Mesodermal cell (in vitro differentiated cells): ENCODE measurements at regions not wholly inside any gene's neighbourhood (a gene's known extent, or its start where the extent isn't known, plus 50 kb on each side); places are given as distances from the start of the nearest gene placed in this dataset.

Experiments
- H3K27ac ChIP-seq: 2 replicates; pipeline ENCODE4 v1.7.0; 2013; ENCODE audit warnings: mild to moderate bottlenecking, low read depth, low read length, moderate library complexity; ENCODE audit not compliant: severe bottlenecking
- H3K36me3 ChIP-seq: 2 replicates; pipeline ENCODE4 v1.7.1; 2013; ENCODE audit warnings: mild to moderate bottlenecking, low read length, moderate library complexity; ENCODE audit not compliant: control insufficient read depth, insufficient read depth
- H3K4me1 ChIP-seq: one replicate; pipeline ENCODE4 v1.7.1; 2013; ENCODE audit warnings: mild to moderate bottlenecking, low read length; ENCODE audit not compliant: insufficient read depth, control insufficient read depth, poor library complexity, severe bottlenecking
- H3K4me3 ChIP-seq: 2 replicates; pipeline ENCODE4 v1.7.0; 2013; ENCODE audit warnings: low read length, control low read depth, mild to moderate bottlenecking; ENCODE audit not compliant: insufficient read depth, poor library complexity, severe bottlenecking; ENCODE audit errors: extremely low read depth
- H3K9me3 ChIP-seq: 2 replicates; pipeline ENCODE4 v1.7.1; 2013; ENCODE audit warnings: mild to moderate bottlenecking, low read length, moderate library complexity; ENCODE audit not compliant: control insufficient read depth
- WGBS, 2 experiments: methylation state at CpG; one replicate each; pipeline ENCODE4 v1.1.5; 2013; ENCODE audit warnings: missing lambda C conversion rate in 2 of 2; ENCODE audit not compliant: insufficient coverage in 2 of 2; 5-methylcytosine and 5-hydroxymethylcytosine counted together

DNA sequence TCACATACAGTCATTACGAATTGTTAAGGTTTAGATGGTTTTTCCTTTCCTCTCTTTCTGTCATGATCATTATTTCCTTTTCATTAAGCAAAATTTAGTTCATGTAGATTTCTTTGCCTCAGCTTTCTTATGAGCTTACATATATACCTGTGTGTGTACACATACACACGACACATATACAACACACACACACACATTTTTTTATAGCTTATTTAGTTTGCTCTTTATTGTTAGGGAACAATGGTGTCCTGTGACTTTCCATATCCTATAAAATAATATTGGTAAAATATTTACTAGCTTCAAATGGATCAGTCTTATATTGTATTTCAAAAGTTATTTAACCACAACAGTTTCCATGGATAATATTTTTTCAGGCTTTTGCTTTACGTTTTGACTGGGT lies 840.7 kb downstream of the PCDH18 start:
- H3K27ac ChIP-seq = no peak overlapping the region
- H3K4me1 ChIP-seq = peaks cover 12% of the 10 kb centered on the region
- H3K4me3 ChIP-seq = no peak overlapping the region
- no peaks in the 10 kb centered on the region for H3K9me3 ChIP-seq
- 100% methylated on average over 1 of the region's 3 CpGs; no CpG with 5 or more reads in 1 of the 2 experiments for WGBS, 2 experiments
- H3K36me3 ChIP-seq = no peaks in the 10 kb centered on the region

DNA sequence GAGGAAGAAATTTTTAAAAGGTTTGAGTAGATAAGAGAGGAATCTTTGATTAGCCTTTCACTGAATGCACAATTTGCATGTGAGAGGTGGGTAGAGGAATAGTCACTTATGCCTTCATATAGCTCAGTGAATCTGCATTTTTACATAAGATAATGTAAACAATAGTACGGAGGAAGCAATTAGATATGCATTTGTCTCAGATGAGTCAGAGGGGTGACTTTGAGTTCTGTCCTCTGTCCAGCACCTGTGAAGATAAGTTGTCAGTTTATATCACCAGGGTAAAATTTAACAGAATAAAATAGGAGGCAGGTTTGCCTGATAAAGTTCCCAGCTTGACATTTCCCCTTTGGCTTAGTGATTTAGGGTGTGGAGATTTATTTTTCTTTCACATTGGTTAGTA lies 841.9 kb downstream of the PCDH18 start:
- Histone ChIP-seq H3K27ac (no peak overlapping the region), H3K36me3 (no peaks in the 10 kb centered on the region), H3K9me3 (no peaks in the 10 kb centered on the region), H3K4me3 (no peak overlapping the region), H3K4me1 (peaks cover 12% of the 10 kb centered on the region)
- WGBS, 2 experiments = no CpG with 5 or more reads among the region's 1 CpG

- peaks cover 15% of the 10 kb centered on the region for H3K4me1 ChIP-seq
- no peaks in the 10 kb centered on the region for H3K36me3 ChIP-seq
- no peak overlapping the region for H3K27ac ChIP-seq
- 76 to 79% methylated on average over 1 to 2 of the region's 2 CpGs for WGBS, 2 experiments
- H3K9me3 ChIP-seq = no peaks in the 10 kb centered on the region
- H3K4me3 ChIP-seq = no peak overlapping the region
These were observed 844.7 kb downstream of the PCDH18 start for GRCh38 chr4:136687596-136687995.

DNA sequence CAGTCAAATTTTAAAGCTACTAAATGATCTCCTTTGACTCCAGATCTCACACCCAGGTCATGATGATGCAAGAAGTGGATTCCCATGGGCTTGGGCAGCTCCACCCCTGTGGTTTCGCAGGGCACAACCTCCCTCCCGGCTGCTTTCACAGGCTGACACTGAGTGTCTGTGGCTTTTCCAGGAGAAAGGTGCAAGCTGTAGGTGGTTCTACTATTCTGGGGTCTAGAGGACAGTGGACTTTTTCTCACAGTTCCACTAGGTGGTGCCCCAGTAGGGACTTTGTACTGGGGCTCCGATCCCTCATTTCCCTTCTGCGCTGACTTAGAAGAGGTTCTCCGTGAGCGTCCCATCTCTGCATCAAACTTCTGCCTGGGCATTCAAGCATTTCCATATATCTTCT lies 845.2 kb downstream of the PCDH18 start:
- 81 to 83% methylated on average over 5 to 6 of the region's 6 CpGs for WGBS, 2 experiments
- Histone ChIP-seq H3K4me1 (peaks cover 15% of the 10 kb centered on the region), H3K27ac (no peak overlapping the region), H3K4me3 (no peak overlapping the region), H3K36me3 (no peaks in the 10 kb centered on the region), H3K9me3 (no peaks in the 10 kb centered on the region)

- Histone ChIP-seq H3K4me3 (no peak overlapping the region), H3K9me3 (no peaks in the 10 kb centered on the region), H3K36me3 (no peaks in the 10 kb centered on the region), H3K4me1 (peaks cover 3% of the 10 kb centered on the region), H3K27ac (no peak overlapping the region)
- WGBS, 2 experiments = 100% methylated on average over 1 of the region's 1 CpG; no CpG with 5 or more reads in 1 of the 2 experiments
These were observed 851.5 kb downstream of the PCDH18 start for GRCh38 chr4:136680761-136681160.

- Histone ChIP-seq H3K4me3 (no peak overlapping the region), H3K9me3 (no peaks in the 10 kb centered on the region), H3K36me3 (no peaks in the 10 kb centered on the region), H3K27ac (no peak overlapping the region), H3K4me1 (peaks cover 3% of the 10 kb centered on the region)
- 75 to 83% methylated on average over 1 of the region's 1 CpG for WGBS, 2 experiments
These were observed 852.0 kb downstream of the PCDH18 start for GRCh38 chr4:136680271-136680670.

- whole genome bisulfite sequencing, 2 experiments = 80 to 100% methylated on average over 1 of the region's 2 CpGs
- H3K36me3 ChIP-seq = no peaks in the 10 kb centered on the region
- no peak overlapping the region for H3K4me3 ChIP-seq
- no peaks in the 10 kb centered on the region for H3K4me1 ChIP-seq
- H3K9me3 ChIP-seq = no peaks in the 10 kb centered on the region
- H3K27ac ChIP-seq = no peak overlapping the region
These were observed 862.0 kb downstream of the PCDH18 start for GRCh38 chr4:136670265-136670664.

DNA sequence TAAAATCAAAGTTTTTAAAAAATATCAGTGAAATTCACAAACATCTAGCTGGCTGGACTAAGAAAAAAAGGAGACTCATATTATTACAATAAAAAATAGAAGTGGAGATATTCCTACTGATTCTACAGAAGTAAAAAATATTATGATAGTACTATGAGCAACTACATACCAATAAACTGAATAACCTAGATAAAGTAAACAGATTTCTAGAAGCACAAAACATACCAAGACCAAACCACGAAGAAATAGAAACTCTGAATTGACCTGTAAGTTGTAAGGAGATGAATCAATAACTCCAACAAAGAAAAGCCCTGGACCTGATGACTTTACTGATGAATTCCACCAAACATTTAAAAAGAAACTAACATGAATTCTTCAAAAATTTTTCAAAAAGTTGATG lies 867.3 kb downstream of the PCDH18 start:
- no CpG with 5 or more reads among the region's 1 CpG for WGBS, 2 experiments
- Histone ChIP-seq H3K4me3 (no peak overlapping the region), H3K9me3 (no peaks in the 10 kb centered on the region), H3K36me3 (no peaks in the 10 kb centered on the region), H3K27ac (no peak overlapping the region), H3K4me1 (no peaks in the 10 kb centered on the region)

- H3K4me1 ChIP-seq = no peaks in the 10 kb centered on the region
- no peak overlapping the region for H3K27ac ChIP-seq
- H3K4me3 ChIP-seq = no peak overlapping the region
- H3K9me3 ChIP-seq = no peaks in the 10 kb centered on the region
- no CpG with 5 or more reads among the region's 1 CpG for WGBS, 2 experiments
- H3K36me3 ChIP-seq = no peaks in the 10 kb centered on the region
These were observed 869.8 kb downstream of the PCDH18 start for GRCh38 chr4:136662539-136662938.

- H3K9me3 ChIP-seq = no peaks in the 10 kb centered on the region
- H3K4me3 ChIP-seq = no peak overlapping the region
- H3K36me3 ChIP-seq = no peaks in the 10 kb centered on the region
- H3K4me1 ChIP-seq = no peaks in the 10 kb centered on the region
- no peak overlapping the region for H3K27ac ChIP-seq
- no CpG with 5 or more reads among the region's 7 CpGs for WGBS, 2 experiments
These were observed 878.5 kb downstream of the PCDH18 start for GRCh38 chr4:136653640-136654406.

- no peaks in the 10 kb centered on the region for H3K36me3 ChIP-seq
- H3K9me3 ChIP-seq = no peaks in the 10 kb centered on the region
- no peaks in the 10 kb centered on the region for H3K4me1 ChIP-seq
- H3K27ac ChIP-seq = no peak overlapping the region
- no peak overlapping the region for H3K4me3 ChIP-seq
These were observed 880.4 kb downstream of the PCDH18 start for GRCh38 chr4:136651932-136652331.
